ENCODE measurements at regions not wholly inside any gene's neighbourhood (a gene's known extent, or its start where the extent isn't known, plus 50 kb on each side); places are given as distances from the start of the nearest gene placed in this dataset.

GRCh38 chr2:173751245-173751975 lies 213.8 kb downstream of the SP3 start:
- no peaks in the 10 kb centered on the region for H3K9me3 Mint-ChIP-seq
- H3K4me1 ChIP-seq (ENCODE audit: insufficient read depth, low read length), result peaks cover 16% of the 10 kb centered on the region

More at GRCh38 chr2:173751245-173751975, 213.8 kb downstream of the SP3 start:
- Histone ChIP-seq H4K91ac (ENCODE audit: insufficient read length, low read depth, low read length) (no peak overlapping the region), H3K79me2 (ENCODE audit: insufficient read depth, low read length) (no peaks in the 10 kb centered on the region), H3K23ac (ENCODE audit: insufficient read length, low read depth, low read length) (no peak overlapping the region), H3K23me2 (ENCODE audit: insufficient read length, low read depth, low read length, poor library complexity, severe bottlenecking) (no peaks in the 10 kb centered on the region), H2BK15ac (ENCODE audit: low read depth, low read length) (no peak overlapping the region), H3K56ac (ENCODE audit: insufficient read length, low read depth, low read length) (no peak overlapping the region), H3K4ac (ENCODE audit: low read depth, low read length) (no peak overlapping the region), H3K27me3 (ENCODE audit: insufficient read depth, low read length) (no peaks in the 10 kb centered on the region), H3K4me2 (ENCODE audit: insufficient read depth, insufficient read length, low read length) (no peak overlapping the region), H2BK20ac (ENCODE audit: low read depth, low read length, poor library complexity, severe bottlenecking) (no peak overlapping the region), H3K9me3 (ENCODE audit: control insufficient read depth, low read depth, low read length) (no peaks in the 10 kb centered on the region), H3K9ac (ENCODE audit: extremely low read depth, insufficient read length, low read length) (no peak overlapping the region), H4K20me1 (ENCODE audit: control insufficient read depth, insufficient read depth, insufficient read length) (no peaks in the 10 kb centered on the region), H2AFZ (ENCODE audit: low read length) (no peak overlapping the region), H2BK5ac (ENCODE audit: insufficient read length, low read length) (no peak overlapping the region), H4K8ac (replicated peaks; ENCODE audit: insufficient read length, low read depth, low read length) (no peak overlapping the region), H4K5ac (ENCODE audit: insufficient read length, low read depth, low read length) (no peak overlapping the region), H3K27ac (ENCODE audit: insufficient read length, low read depth, low read length) (no peak overlapping the region), H2AK5ac (ENCODE audit: insufficient read length, low read length) (no peak overlapping the region), H3K79me1 (ENCODE audit: insufficient read depth, low read depth, low read length, poor library complexity, severe bottlenecking) (no peaks in the 10 kb centered on the region), H2BK120ac (ENCODE audit: low read depth, low read length, poor library complexity, severe bottlenecking) (no peak overlapping the region), H3T11ph (ENCODE audit: low read length) (no peak overlapping the region), H3K14ac (ENCODE audit: insufficient read depth, low read length) (no peak overlapping the region), H3K18ac (ENCODE audit: insufficient read length, low read depth, low read length) (no peak overlapping the region), H2BK12ac (ENCODE audit: insufficient read length, low read depth, low read length) (no peak overlapping the region)
- no CpG with 5 or more reads among the region's 9 CpGs for WGBS (ENCODE audit: extremely low coverage, insufficient read length, low lambda C conversion rate)
- no peak for DNase-seq
- H3K4me3 Mint-ChIP-seq, result no peak overlapping the region
- no peak overlapping the region; a peak in 1 of 7 replicates for H3K27ac Mint-ChIP-seq
- peaks cover 49 to 53% of the 10 kb centered on the region in 2 experiments for H3K4me1 Mint-ChIP-seq
- H3K27me3 Mint-ChIP-seq (ENCODE audit: low read depth), result no peaks in the 10 kb centered on the region
- no peaks in the 10 kb centered on the region; a peak in 1 of 7 replicates for H3K36me3 Mint-ChIP-seq (ENCODE audit: insufficient read depth in 1 of 3, low read depth in 3 of 3)
- no peak for TF ChIP-seq CTCF (conservative IDR thresholded peaks at IDR 0.05)
